ENCODE measurements at regions not wholly inside any gene's neighbourhood (a gene's known extent, or its start where the extent isn't known, plus 50 kb on each side); places are given as distances from the start of the nearest gene placed in this dataset.

DNA sequence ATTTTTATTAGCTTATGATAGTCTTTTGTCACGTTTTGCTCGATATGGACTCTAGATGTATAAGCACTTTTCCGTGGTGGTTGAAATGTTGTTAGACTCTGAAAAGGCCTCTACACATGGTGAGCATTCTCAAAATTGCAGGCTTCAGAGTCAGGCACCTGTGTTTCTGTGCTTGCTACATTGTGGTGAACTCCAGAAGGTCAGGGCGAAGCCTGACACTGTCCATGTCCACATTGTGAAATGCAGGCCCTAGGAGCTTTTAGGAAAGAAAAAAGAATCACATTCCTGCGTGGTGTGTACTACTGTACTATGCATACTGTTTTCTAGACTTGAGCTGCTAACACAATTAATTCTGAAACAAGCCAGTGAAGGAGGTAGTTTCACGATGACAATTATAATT lies 86.3 kb downstream of the HS3ST1 start:
- no peak for DNase-seq (ENCODE audit: low read depth in 2 of 2)

DNA sequence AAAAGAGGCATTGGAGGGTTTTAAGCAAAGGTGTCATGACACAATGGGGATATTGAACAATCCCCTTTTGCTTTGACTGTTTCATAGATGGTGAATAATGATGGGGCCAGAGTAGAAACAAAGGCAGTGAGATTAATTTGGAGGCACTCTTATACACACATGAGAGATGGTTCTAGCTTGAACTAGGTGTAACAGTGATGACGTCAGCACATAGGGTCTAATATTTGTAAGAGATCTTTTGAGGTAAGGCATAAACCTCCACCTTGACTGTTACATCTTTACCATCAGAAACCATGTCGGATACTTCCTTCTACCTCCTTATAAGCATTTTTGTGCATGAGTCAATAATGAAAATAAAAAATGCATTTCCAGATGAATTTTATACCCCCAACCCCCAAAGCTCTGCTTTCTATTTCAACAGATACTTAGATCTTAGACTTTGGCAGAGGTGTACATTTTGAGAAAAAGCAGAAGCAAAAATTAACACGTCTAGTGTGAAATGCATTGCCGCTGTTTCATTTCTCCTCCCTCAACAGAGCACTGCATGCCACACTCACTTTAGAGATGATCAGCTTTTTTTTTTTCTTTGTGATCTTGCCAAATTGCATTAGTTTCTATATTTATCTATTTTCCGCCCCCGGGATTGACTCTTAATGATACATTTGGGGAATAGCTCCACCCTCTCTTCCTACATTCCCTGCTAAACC lies 87.2 kb downstream of the HS3ST1 start:
- DNase-seq (ENCODE audit: low read depth in 2 of 2) = no peak

DNA sequence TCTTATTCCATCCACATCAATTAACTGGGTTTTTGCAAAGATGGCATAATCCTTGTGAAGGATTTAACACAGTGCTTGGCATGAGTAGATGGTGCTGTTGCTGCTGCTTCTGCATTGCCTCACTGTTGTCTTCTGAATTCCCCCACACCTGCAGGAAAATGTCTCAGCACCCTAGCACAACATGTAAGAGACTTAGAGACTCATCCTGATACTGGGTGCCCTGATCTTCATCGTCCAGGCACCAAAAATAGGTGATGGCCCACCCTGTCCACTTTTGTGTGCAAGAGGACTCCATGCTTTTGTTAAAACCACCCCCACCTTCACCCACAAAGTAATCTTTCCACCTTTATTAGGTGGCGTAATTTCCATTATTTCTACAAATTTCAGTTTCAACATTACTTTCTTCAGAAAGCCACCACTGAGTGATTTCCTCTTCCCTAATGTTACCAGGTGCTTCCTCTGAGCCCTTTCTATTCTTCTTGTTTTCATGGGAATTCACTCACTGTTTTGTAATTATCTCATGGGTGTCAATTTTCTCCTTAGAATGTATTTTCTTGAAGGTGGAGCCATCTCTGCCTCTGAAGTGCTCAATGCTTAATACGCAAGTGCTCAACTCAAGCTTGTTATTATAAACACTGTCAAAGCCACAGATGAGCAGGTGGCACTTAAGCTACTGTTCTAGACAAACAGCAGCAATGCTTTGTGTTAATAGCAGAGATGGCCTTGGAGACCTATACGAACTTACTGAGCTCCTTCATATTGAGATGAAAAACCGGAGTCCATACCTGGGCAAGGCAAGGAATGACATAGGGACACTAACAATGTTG lies 89.5 kb downstream of the HS3ST1 start:
- DNase-seq (ENCODE audit: low read depth in 2 of 2) = no peak

DNA sequence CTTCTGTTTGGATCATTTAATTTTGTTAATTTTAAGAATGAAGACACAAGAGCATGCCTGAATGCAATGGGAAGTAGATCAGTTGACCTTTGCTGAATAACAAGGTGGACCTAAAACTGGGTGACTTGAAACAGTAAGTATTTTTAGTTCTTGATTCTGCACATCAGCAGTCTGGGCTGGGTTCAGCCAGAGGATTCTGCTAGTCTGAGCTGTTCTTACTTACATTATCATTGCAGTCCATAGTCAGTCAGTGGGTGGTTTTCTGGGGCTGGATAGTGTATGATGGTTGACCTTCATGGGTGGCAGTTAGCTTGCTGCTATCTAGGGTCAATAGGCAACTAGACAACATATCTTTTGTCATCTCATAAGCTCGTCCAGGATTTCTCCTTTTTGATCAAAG lies 91.4 kb downstream of the HS3ST1 start:
- no peak for DNase-seq (ENCODE audit: low read depth in 2 of 2)

DNA sequence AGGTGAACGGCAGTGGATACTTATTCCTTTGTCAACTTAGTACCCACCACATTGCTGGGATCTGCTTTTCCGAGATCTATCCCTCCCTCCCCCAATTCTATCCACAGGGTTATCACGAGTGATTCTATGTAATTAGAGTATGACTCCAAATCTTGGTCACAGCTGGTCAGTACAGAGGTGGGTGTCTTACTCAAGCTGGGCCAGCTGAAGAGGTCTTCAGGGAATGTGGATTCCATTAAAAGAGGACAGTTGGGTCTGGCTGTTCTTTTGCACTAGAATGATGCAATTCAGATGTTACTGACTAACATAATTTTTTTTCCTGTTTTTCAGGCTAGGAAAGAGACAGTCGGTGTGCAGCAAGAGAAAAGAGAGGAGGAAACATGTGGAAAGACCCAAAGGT lies 92.3 kb downstream of the HS3ST1 start:
- DNase-seq (ENCODE audit: low read depth in 2 of 2) = no peak

DNA sequence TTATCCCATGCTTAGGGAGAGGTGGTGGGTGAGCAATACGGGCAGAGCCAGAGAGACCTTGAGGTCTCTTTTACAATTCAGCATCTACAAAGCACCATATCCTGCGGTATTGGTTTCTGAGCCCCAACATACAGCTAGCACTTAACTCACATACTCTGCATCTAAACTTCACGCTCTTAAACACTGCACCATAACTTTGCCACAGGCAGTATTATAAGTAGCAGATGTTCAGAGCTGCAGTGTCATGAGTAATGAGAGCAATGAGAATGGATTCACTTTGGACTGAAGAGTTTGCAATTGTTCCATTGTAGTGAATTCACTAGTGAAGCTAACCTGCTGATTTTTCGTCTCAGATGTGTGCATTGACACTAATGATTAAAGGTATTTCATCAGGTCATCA lies 93.8 kb downstream of the HS3ST1 start:
- DNase-seq (ENCODE audit: low read depth in 2 of 2) = no peak

DNA sequence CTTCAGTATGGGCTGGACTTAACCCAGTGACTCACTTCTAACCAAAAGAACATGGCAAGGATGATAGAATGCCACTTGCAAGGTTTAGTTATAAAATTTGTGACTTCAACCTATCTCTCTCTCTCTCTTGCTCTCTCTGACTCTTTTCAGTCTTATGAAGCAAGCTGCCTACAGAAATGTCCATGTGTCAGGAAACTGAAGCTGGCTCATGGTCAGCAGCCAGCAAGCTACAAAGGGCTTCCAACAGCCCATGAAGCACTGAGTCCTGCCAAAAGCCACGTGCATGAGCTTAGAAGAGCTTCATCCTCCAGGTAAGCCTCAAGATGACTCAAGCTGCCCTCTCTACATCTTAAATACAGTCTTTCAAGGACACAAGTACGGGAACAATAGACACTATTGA lies 100.3 kb downstream of the HS3ST1 start:
- DNase-seq (ENCODE audit: low read depth in 2 of 2) = no peak

DNA sequence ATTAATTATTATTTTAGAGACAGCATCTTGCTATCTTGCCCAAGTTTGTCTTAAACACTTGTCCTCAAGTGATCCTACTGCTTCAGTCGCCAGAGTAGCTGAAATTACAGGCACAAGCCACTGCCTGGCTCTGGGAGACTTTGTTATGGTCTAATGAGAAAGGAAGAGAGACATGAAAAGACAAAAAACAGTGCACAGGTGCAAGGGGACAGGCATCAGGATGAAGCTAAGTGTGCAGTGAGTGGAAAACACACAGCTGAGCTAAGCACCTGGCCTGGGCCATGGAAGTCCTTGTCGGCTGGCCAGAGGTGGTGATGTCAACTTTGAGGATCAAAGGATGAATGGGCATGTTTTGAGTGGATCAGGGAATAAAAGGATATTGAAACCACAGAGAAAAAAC lies 102.7 kb downstream of the HS3ST1 start:
- DNase-seq (ENCODE audit: low read depth in 2 of 2) = no peak

DNA sequence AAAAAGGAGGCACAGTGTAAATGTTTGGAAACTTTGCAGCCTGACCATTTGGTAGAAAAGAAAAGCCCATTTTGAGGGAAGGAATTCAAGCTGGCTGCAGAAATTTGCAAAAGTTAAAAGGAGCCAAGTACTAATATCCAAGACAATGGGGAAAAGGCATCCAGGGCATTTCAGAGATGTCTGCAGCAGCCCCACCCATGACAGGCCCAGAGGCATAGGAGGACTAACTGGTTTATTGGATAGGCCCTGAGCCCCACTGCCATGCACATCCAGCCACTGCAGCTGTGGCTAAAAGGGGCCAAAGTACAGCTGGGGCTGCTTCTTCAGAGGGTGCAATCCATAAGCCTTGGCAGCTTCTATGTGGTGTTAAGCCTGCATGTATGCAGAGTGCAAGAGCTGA lies 104.9 kb downstream of the HS3ST1 start:
- DNase-seq (ENCODE audit: low read depth in 2 of 2) = no peak

DNA sequence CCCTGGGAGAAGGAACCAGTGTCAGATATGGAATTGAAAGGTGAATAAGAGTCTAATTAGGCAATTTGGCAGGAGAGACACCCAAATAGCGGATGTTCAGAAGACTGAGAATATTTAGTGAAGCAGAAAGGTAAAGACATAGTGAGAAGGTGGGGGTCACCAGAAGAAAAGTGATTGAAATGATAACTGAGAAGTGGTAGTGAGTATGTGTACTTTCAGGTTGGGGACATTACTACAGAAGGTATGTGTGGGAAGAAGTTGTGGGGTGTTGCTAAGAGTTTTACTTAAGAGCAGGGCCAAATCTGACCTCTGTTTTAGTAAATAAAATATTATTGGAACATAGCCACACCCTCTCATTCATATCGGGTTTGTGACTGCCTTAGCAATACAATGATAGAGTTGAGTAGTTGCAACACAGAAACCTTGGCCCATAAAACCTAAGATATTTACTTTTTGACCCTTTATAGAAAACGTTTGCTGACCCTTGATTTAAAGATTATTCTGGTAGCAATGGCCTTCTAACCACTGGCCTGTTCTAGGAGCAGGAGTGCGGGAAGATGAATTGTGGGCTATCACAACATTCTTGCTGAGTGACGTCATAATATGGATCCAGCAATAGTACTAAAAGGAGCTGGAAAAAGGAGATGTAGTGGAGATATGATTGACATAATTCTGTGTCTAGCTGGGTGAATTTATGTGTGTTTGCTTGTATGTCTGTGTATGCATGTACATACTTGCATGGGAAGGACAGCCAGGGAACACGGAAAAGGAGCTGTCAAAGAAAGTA lies 115.3 kb downstream of the HS3ST1 start:
- no peak for DNase-seq (ENCODE audit: low read depth in 2 of 2)

DNA sequence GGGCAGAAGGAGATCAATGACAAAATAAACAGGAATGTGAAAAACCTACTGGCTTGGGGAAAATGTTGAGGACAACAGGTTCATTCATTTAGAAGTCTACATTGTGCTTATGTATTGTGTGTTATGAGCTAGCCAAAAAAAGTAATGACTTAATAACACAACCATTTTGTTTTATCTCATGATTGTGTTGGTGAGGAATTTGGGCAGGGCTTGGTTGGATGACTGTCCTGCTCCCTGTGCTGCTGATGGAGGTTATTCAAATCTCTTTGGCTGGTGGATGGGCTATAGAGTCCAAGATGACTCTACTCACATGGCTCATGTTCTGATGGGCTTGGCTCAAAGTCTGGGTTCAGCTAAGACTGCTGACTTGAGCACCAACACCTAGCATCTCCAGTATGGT lies 116.3 kb downstream of the HS3ST1 start:
- DNase-seq (ENCODE audit: low read depth in 2 of 2) = no peak

DNA sequence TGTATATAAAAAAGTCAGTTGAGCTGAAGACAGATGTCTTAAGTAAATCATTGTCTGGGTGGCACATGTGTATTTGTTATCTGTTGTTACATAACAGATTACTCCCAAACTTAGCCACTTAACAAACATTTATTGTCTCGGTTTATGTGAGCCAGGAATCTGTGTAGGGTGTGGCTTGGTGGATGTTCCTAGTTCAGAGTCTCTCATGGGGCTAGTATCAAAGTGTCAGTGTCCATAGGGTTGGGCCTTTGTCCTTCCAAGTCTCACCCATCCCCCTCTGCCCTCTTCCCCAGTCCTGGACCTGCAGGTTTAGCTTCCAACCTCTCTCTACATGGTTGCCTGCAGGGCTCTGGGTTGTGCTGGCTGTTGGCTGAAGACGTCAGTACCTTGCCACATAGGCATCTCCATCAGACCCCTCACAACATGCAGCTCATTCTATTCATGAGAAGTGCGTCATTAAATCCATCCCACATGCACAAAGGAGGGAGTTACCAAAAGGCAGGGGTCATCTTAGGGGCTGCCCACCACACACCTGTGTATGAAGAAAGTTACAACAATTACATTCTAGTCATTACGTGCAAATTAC lies 127.5 kb downstream of the HS3ST1 start:
- no peak for DNase-seq (ENCODE audit: low read depth in 2 of 2)

DNA sequence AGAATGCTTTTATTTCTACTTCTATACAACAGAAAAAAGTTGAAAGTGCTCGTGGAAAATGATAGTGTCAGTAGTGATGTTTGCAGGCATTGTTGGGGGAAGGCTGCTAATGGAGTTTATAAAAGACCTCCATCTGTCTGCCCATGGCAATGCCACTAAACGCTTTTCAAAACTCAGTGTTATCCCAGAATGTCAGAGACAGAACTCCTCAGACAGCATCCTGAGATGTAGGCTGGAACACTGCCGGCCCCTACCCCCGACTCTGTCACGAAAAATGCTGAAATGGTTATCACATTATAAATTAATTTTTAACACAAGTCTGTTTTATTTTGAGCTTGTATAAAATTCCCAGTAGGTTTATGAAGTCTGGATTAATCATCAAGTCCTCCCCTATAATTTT lies 128.9 kb downstream of the HS3ST1 start:
- DNase-seq (ENCODE audit: low read depth in 2 of 2) = no peak

DNA sequence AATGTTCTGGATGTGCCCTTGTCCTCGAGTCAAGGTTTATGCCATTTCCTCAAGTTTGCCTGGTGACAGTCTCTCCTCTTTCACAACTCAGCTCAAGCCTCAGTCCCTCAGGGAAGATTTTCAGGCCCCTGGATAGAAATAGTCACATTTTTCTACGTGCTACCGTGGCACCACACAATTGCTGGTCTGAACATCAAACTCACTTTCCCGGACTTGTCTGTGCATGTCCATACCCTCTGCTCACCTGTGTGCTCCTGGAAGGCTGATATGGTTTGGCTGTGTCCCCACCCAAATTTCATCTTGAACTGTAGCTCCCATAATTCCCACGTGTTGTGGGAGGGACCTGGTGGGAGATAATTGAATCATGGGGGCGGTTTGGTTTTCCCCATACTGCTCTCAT lies 129.7 kb downstream of the HS3ST1 start:
- no peak for DNase-seq (ENCODE audit: low read depth in 2 of 2)

DNA sequence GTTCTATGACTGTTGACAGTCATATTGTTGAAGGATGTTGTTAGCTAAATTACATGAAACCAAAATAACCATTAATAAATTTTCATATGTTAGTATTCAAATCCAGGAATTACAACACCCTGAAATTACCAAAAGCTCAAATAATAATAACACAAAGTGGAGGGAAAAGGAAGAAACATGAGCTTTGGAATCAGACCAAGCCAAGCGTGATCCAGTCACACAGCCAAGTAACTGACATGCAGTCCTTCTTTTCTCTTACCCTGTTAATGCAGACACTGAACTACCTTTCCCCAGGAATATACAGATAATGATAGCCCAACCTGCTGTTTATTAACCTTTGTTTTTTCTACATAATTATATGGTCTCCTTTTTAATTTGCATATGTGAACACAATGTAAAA lies 130.2 kb downstream of the HS3ST1 start:
- no peak for DNase-seq (ENCODE audit: low read depth in 2 of 2)

DNA sequence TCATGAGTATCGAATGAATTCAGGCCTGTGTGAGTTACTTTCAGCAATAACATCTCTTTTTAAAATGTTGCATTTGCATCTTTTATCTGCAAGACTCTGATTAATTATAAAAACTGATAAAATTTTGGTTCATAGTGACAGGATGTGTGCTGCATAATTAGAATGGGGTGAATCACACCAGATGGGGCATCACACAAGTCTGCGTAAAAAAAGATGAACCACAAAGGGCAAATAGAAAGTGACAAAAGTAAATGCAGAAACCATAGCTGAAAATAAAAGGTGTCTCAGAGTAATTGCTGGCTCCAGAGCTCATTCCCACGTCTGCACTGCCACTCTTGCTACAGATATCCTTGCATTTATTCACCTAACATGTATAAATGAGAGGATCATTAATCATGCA lies 131.1 kb downstream of the HS3ST1 start:
- no peak for DNase-seq (ENCODE audit: low read depth in 2 of 2)

DNA sequence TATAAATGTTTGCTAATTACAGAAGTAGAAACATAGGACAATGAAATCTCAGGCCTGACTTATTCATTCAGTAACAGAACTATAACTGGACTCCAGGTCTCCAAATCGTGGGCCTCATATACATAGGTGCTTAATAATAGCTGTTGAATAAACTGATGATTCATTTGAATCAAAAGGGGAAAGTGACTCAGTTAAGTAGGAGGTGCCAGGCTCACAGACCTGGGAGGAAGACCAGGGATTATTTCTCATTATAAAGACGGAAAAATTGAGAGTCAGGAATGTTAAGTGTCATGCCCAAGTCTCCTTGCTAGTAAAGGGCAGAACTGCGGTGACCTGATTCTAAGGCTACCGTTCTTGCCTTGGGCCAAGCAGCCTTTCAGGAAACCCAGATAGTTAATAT lies 131.5 kb downstream of the HS3ST1 start:
- DNase-seq (ENCODE audit: low read depth in 2 of 2) = no peak

DNA sequence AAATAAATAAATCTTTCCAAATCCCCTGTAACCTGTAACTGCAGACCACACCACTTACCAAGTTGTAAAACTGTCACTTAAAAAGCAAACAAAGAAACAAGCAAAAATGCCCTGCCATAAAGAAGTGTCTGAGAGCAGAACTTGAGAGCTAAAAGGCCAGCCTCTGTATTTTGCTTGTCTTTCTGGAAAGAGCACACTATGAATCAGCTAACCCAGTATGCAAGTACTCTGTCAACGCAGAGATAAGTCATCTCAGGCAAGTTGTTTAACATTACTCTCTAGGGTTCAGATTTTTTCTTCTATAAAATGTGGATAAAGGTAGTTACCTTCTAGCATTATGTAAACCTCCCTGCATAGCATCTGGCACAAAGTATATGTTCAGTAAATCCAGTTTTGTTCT lies 134.8 kb downstream of the HS3ST1 start:
- peak in 1 of 2 experiments; percentile 1 for DNase-seq (ENCODE audit: low read depth in 2 of 2)

DNA sequence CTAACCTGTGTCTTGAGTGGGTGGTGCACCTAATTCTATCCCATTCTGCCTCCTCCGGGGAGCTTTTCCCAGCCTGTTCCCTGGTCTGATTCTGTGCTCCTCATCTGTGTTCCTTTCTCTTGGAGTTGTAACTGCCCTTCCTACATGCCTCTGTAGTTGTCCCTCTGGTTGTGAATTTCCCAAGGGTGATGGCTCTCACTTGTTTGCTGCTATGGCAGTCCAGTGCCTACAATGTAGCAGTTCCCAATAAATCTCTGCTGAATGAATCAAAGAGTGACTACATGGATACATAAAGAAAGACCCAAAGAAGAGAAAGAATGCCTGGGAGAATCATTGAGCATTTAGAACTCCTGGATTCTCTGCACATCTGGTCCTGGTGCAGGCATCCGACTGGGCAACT lies 141.6 kb downstream of the HS3ST1 start:
- no peak for DNase-seq (ENCODE audit: low read depth in 2 of 2)

DNA sequence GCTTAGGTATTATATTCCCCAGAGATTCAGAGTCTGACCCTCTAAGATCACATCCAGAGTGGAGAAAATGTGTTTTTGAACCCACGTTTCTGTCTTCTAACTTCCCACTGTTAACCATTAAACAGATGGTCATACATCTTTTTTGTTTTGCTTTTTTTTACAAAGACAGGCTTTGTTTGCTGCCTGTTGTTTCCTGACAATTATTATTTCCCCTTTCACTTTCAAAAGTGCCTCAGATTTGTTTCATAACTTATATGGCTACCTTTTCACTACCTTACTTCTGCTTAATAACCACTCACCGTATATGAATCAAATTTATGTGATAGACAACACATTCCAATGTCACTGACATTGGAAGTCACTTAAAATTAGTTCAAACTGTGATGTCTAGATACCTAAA lies 142.2 kb downstream of the HS3ST1 start:
- DNase-seq (ENCODE audit: low read depth in 2 of 2) = no peak

DNA sequence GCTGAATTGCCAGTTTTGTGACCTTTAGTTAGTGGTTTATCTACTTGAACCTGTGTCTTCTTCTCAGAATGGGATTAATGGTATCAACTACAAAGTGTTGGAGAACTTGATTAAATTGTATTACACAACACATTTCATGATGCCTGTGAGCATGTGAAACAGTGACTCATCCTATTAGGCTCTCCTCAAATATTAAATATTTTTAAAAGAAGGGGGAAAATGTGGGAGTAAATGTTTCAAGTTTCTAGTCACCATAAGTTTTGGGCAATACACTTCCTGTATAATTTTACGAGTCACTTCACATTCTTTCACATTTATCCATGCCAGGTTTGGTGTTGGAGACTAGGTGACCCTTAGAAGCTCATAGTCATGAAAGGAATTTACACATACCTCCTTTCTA lies 147.0 kb downstream of the HS3ST1 start:
- DNase-seq (ENCODE audit: low read depth in 2 of 2) = no peak

DNA sequence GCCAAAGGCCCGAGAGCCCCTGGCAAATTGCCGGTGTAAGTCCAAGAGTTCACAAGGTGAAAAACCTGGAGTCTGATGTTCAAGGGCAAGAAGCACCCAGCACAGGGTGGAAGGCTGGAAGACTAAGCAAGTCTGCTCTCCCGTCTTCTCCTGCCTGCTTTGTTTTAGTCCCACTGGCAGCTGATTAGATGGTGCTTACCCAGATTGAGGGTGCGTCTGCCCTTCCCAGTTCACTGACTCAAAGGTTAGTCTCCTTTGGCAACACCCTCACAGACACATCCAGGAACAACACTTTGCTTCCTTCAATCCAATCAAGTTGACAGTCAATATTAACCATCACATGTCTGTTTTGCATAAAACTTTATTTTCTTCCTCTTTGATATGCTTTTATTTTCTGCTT lies 157.4 kb downstream of the HS3ST1 start:
- no peak for DNase-seq (ENCODE audit: low read depth in 2 of 2)
